Activated T-cell treated with anti-CD3 and anti-CD28 coated beads for 24 hours (primary cell): ENCODE measurements at regions not wholly inside any gene's neighbourhood (a gene's known extent, or its start where the extent isn't known, plus 50 kb on each side); places are given as distances from the start of the nearest gene placed in this dataset.

Source experiments
- DNase-seq: peaks from one replicate; pipeline ENCODE4 v3.0.0-alpha.2; 2020; ENCODE audit warnings: low read depth

- DNase-seq, result no peak
These were observed 458.6 kb downstream of the ZSWIM6 start for GRCh38 chr5:61790678-61791077.

DNA sequence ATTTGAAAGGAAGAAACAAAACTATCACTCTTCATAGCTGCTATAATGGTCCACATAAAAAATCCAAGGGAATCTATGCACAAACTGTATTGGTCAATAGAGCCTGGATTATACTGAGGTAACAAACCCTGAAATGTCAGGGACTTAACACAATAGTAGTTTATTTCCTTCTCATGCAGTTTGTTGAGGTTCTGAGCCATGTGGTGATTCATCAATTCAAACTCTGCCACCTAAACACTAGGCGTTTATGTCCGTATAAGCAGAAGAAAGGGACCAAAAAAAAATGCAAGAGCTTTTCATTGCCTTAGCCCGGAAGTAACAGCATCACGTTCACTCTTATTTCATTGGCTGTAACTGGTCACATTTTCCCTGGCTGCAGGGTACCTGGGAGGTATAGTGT is 464.7 kb downstream of the ZSWIM6 start:
- no peak for DNase-seq

DNA sequence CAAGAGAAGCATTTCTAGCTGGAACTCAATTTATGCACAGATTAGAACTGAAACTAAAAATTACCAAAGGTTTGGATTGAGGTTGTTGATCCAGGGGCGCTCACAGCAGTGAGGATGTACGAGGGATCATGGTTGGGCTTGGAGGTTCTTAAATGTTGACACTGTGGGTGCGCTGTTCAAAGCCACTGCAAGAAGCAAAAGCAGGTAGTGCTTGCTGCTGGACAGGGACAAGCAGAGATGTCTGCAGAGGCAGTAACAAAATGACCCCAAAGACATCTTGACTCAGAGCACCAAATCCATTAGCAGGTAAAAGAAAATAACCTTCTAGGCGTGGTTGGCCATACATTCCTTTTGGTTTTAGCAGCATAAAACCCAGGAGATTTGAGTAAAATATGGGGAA is 468.4 kb downstream of the ZSWIM6 start:
- no peak for DNase-seq

DNA sequence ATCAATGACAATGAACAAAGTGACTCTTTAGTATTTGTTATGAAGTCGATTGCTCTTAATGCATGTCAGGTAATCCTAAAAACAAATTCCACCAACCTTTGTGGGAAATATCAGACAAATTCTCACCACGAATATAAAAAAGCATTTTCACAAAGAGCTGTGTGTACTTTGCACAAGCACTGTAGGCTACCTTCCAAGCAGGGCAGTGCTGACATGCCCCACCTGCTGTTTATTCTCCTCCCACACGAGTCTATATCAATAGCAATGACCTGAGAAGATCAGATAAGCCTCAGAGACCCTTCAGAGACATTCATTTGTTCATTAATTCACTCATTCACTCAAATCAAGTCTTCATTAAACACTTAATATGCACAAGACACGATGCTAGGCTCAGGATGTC is 469.1 kb downstream of the ZSWIM6 start:
- no peak for DNase-seq

- DNase-seq, result no peak
These were observed 470.4 kb downstream of the ZSWIM6 start for GRCh38 chr5:61802456-61802855.

DNA sequence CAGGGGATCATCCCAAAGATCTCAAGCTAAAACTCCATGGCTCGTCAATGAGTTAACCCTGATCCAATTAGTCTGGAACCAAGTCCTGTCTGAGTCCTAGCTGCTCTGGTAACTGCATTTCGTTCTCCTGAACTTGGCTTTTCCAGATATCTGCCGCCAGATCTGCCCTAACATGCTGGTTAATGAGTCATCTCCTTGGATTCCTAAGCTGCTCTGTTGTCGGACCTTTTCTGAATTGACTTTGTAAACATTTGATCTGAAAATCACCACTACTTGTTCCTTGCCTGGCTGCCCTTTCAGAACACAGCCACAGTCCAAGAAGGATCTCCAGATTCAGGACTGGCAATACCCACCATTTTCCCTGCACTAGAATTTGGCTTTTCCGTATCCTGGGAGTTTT is 473.0 kb downstream of the ZSWIM6 start:
- no peak for DNase-seq

DNA sequence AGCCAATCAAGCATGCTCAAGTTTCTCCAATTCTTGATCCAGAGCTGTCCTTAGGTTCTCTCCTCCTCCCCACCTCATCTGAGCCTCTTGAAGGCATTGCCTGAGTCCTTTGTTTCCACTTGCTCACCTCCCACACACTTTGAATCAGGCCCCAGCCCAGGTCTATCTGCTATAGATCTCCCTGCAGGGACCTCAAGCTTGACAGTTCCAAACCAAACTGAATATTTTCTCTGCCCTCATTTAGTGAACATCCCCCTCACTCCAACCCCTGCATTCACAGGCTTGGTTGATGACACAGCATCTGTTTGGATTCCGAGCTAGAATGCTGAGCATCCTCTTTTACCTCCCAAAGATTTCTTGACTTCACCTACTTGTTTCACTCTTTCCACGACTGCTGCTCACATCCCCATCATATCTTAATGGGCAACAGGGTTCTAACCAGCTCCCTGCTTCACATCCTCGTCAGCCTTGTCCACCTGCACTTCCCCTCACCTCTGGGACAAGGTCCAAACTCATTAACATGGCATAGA is 474.5 kb downstream of the ZSWIM6 start:
- no peak for DNase-seq

DNA sequence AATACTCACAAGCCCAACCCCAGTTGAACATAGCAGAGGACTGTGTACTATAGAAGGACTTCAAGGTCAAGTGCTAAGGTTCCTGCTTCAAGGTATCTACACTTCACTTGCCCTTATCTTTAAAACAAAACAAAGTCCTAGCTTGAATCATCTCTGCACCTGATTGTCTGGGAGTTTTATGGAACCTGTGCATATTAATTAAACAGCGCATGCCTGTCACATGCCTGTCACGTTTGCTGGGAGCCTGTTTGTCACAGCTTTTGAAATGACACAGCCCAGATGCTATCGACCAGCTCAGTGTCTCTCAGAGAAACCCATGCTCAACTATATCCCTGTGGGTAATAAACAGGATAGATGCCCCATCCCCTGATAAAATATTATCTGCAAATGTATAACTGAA is 476.0 kb downstream of the ZSWIM6 start:
- DNase-seq, result no peak

- DNase-seq, result no peak
These were observed 476.9 kb downstream of the ZSWIM6 start for GRCh38 chr5:61808909-61809308.

GRCh38 chr5:61809651-61810050 is 477.6 kb downstream of the ZSWIM6 start:
- no peak for DNase-seq

- DNase-seq, result no peak
These were observed 479.0 kb downstream of the ZSWIM6 start for GRCh38 chr5:61811052-61811451.

DNA sequence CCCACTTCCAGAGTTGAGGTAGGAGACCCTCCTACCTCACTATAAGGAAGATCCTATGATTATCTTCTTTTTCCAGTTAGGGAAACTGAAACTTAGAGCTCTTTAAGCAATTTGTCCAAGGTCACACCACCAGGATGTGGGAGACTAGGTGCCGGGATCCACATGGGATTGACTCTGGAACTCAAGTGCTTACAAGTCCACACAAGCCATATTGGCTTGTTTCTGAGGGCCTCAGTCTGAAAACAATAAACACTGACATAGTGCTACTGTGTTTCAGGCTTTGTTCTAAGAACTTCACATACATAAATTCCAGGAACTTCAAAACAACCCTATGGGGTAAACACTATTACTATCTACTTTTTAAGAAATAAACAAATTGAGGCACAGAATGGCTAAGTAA is 481.3 kb downstream of the ZSWIM6 start:
- DNase-seq, result no peak

DNA sequence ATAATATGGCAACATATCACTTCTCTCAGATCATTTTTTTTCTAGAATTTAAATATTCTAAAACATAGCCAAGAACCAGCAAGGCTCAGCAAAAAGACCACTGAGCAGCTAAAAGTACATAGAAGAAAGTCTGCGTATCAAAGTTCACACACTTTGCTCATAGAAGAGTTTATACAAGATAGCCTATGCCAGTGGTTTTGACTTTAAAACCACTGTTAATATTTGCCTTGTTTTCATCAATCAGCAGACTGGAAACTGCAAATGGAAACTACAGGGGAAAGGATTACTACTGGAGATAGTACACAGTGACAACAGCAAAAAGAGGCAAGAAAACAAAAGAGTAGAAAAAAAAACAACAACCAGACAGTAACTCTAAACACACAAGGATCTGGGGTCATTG is 483.3 kb downstream of the ZSWIM6 start:
- no peak for DNase-seq

- no peak for DNase-seq
These were observed 484.1 kb downstream of the ZSWIM6 start for GRCh38 chr5:61816146-61816545.

GRCh38 chr5:61816585-61817450 is 484.8 kb downstream of the ZSWIM6 start:
- DNase-seq, result no peak

GRCh38 chr5:61817472-61818326 is 485.6 kb downstream of the ZSWIM6 start:
- DNase-seq, result no peak

DNA sequence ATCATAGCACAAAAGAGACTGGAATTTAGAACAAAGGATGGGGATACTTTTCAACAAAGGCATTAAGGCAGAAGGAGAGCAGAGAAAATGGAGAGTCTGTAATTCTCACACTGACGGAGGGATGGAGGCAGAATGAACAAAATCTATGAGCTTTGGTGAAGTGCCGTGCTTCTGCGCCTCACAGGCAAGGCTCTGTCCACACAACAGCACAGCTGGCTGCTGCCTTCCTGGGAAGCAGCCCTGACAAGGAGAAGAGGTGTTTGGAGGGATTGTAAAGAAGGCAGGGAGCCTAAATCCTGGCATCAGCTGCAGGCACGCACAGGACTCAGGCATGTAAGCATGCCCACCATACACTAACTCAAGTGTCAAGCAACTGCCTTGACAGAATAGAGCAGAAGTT is 485.2 kb upstream of the KIF2A start:
- DNase-seq, result no peak

GRCh38 chr5:61821561-61821960 is 484.4 kb upstream of the KIF2A start:
- DNase-seq, result no peak

DNA sequence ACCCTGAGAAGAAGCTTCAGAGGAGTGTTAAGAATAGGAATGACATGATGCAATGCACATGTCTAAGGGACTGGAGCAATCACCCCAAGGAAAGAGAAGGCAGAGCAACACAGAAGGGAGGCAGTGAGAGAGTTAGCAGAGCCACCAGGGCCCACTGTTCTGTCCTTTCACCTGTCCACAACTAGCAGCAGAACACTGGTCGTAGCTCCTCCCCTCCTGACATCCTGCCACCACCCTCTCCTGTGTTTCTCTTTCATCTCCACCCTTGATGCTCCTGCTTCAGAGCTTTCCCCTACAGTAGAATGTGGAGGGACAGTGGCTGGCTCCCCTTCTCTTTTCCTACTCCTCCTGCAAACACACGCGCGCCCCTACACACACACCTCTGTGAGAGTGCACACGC is 483.4 kb upstream of the KIF2A start:
- no peak for DNase-seq

DNA sequence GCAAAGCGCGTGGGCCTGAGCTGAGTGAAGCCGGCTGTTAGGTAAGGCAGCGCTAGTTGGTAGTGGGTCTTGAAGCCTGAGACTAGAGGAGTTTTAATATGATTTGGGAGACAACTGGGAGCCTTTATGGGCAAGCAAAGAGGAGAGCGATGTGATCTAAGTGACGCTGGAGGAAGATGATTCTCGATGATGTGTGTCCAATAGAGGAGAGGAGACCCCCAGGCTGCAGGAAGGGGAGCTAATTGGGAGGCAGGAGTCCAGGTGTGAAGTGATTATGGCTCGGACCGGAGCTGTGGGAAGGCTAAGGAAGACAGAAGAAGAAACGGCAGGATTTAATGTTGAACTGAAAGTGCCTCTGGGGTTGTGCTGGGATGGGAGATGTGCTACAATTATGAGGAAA is 482.9 kb upstream of the KIF2A start:
- DNase-seq, result no peak

- DNase-seq, result no peak
These were observed 482.2 kb upstream of the KIF2A start for GRCh38 chr5:61823781-61824180.

DNA sequence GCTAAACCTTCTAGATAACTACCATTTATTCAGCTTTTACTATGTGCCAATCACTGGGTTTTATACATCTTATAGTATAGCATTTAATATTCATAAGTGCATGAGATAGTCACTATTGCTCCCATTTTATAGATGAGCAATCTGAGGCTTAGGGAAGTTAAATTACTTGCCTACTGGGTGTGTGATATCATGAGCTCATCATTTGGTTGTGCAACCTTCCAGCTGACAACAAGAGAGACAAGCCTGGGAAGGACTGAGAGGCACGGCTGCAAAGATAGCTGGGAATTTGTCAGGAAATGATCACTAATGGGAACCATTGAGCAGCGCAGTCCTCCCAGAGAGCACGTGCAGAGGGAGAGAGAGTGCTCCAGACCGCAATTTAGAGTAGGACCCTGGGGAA is 481.6 kb upstream of the KIF2A start:
- no peak for DNase-seq

DNA sequence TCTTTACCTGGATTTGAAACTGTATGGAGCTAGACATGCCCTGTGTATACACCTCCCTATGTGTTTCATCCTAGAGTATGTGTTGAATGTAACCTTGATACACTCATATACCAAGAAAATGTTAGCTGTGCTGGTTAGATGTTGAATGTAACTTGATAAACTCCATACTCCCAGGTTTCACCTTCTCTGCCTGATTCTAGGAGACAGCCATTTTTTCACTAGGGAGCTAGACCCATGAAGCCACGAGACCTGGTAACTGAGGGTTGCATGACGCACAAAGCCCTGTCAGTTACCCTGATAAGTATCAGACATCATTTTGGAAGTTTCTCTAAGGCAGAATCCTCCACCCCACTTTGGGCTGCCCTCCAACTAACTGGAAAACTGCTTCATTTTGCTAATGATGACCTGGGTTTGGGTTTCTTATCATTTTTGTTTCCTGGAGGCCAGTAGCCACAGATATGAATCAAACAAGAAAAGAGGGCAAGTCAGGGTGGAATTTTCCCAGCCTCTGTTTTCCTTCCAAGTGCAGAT is 478.5 kb upstream of the KIF2A start:
- no peak for DNase-seq
